HG03280 (cell line): ENCODE measurements at regions not wholly inside any gene's neighbourhood (a gene's known extent, or its start where the extent isn't known, plus 50 kb on each side); places are given as distances from the start of the nearest gene placed in this dataset.

ENCODE experiments used
- ATAC-seq: cut with Tn5 transposase; IDR thresholded peaks from one replicate; pipeline ENCODE4 v1.9.1; 2021; ENCODE audit warnings: mild to moderate bottlenecking, moderate library complexity; ENCODE audit not compliant: unreplicated experiment

DNA sequence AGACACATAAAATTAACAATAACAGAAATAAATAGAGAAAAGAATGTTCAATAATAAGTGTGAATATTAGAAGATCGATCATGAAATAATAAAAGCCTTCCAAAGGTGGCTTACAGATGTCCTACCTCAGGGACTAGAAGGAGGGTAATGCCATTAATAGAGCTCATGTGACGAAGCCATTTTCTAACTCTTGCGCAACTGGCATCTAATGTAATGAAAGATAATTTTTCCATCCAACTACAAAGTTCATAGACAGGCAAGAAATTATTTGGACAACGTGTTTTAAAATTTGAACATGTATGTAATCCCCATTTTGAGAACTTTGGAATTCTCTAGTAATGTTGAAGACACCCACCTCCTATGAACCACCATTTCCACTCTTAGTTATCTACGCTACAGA, 1394.3 kb upstream of the LRRTM3 start:
- no peak for ATAC-seq

- ATAC-seq = no peak
Observed at GRCh38 chr10:65534771-65535170, 1391.1 kb upstream of the LRRTM3 start.

DNA sequence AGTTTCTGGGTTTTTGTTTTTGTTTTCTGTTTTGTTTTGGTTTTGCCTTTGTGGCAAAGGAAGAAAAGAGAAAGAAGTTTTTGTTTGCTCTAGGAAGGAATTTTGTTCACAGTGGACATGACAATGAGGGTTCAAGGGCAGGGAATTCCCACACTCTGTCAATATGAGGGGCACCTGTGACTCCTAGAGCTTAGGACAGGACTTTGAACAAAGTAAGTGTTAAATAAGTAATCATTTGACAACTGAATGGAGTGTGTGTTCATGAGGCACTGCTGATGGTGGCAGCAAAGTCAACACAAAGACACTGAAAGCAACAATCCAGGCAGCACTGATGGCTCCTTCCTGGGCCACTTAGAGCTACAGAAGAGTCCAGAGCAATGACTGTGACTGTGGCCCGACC, 1381.1 kb upstream of the LRRTM3 start:
- ATAC-seq = no peak

DNA sequence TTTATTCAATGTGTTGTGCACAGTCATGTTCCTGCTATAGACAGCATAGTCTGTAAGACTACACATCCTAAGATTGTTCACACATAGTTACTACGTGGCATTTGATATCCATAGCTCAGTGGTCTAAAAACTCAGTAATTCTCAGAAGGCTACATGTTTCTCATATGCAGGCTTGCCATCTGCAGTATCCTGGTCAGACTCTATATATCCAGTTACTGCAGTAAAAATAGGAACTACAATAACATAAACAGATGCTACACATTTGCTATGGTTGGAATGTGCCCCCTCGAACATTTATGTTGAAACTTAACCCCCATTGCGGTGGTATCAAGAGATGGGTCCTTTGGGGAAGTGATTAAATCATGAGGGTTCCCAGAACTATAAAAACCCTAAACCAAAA, 1377.8 kb upstream of the LRRTM3 start:
- ATAC-seq = no peak

DNA sequence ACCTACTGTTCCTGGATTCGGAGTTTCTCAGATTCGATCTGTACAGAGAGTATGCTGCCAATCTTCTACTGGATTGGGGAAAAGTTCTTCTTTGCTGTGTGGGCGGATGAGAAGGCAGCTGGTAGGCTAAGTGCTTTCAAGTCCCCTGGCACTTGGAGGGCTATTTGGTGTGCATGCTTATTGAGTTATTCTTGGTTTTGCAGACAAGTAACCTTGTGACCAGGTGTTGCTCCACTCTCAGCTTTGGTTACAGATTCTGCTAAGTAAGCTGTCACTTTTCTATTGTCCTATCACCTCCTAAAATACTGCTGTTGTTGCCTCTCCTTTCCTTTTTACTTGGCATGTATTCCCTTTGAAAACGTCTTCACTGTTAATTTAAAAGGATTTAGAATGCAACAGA, 1375.1 kb upstream of the LRRTM3 start:
- no peak for ATAC-seq

DNA sequence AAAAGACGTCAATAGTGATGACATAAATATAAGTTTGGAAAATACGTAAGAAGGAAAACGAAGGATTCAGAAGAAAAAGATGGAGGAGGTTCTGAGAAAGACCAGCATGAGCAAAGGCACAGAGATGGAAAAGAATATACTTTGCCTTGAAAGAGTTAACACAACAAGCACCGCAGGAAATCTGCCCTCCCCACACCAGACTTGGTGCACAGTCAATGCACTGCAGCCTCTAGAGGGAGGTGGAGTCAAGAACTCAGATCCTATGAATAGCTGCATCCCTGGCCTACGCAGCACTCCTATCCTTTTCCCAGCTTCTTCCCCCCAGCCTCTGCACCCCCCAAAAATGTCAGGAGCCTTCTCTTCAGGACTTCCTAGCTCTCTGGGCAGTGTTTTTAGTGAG, 1370.6 kb upstream of the LRRTM3 start:
- ATAC-seq = no peak

DNA sequence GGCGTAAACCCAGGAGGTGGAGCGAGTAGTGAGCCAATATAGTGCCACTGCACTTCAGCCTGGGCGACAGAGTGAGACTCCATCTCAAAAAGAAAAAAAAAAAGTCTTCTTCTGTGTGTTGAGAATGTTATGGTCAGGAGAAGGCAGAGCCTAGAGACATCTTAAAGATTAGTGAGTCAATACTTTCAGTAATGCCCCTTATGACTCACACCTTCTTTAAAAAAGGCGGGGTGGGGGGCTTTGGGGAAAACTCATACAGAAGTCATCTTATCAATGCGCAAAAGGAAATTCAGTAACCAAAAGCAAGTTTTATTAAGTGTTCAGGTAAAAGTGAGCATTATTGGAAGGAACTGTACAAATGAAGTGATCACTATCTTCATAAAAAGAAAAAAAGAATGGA, 1369.8 kb upstream of the LRRTM3 start:
- no peak for ATAC-seq

DNA sequence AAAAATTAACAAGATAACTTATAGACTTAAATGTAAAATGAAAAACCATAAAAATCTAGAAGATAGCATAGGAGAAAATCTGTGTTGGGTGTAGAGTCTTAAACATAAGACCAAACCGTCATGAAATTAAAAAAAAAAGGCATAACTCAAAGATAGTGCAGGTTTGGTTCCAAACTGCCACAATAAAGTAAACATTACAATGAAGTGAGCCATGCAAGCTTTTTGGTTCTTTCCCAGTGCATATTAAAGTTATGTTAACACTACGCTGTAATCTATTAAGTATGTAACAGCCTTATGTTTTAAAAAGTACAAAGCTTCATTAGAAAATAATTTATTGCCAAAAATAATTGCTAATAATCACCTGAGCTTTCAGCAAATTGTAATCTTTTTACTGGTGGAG, 1366.5 kb upstream of the LRRTM3 start:
- ATAC-seq = no peak

DNA sequence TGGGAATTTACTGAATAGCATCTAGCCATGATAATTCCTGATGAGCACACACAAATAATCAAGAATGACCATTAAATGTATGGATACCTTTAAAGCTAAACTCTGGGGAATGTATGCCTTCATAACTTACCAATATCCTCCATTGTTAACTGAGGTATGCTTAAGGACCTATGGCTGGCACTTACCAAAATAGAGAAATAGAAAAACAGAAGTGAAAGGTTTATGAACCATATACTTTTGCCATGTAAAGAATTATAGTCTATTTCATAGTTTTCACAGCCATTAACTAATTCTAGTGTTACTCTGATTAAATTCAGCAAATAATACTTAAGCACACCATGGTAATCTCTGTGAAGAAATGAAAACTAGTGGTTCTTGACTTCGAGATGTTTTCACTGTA, 1360.6 kb upstream of the LRRTM3 start:
- ATAC-seq = no peak

DNA sequence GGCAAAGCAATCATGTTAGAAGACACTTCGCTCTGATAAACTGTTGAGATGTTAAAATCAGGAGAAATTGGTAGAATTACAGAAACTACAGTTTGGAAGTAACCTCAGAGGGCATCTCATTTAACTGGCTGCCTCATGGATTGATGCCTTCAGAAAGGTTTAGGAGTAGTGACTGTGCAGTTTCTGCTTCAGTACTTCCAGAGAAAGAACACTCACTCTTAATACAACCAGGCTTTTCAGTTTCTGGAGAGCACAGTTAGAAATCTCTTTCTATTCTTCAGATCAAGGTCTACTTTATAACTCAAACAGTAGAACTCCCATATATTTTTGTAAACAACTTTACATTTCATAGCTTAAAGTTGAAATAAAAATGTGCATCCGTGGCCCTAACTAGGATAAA, 1358.9 kb upstream of the LRRTM3 start:
- no peak for ATAC-seq

- no peak for ATAC-seq
Observed at GRCh38 chr10:65570143-65571010, 1355.5 kb upstream of the LRRTM3 start.

- ATAC-seq = no peak
Observed at GRCh38 chr10:65571011-65571570, 1354.7 kb upstream of the LRRTM3 start.

- no peak for ATAC-seq
Observed at GRCh38 chr10:65581426-65582026, 1344.3 kb upstream of the LRRTM3 start.

DNA sequence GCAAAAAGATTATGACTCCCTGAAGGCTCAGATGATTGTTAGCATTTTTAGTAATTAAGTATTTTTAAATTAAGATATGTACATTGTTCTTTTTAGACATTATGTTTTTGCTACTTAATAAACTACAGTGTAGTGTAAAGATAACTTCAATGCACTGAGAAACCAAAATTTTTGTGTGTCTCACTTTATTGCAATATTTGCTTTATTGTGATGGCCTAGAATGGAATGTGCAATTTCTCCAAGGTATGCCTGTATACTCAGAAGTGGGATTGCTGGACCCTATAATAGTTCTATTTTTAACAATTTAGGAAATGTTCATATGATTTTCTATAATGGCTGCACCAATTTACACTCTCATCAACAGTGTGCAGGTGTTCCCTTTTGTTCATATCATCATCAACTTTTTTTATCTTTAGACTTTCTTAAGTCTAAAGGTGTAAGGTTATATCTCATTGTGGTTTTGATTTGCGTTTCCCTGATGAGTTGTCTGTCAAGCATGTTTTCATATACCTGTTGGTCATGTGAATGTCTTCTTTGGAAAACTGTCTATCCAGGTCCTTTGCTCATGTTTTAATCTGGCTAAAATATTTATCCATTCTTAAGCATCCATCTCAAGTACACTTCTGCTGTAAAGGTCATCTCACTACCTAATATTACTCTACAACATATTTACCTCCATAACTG, 1323.5 kb upstream of the LRRTM3 start:
- no peak for ATAC-seq

DNA sequence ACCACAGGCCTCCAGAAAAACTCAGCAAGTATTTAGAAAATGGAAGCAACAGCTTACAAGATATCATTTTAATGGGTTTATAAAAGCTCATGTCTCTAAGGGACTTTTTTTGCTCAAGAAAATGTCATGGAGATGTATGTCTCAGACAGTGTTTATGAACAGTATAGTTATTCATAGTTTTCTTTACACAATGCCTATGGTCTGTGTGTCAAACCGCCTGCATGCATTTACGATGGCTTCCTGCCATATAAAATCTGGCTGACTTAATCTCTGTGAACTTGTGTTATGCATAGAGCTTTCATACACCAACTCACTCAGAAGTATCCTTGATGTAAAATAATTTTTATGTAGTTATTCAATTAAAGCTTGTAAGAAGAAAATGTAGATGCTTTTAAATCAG, 1314.2 kb upstream of the LRRTM3 start:
- no peak for ATAC-seq

GRCh38 chr10:65614956-65615565, 1310.8 kb upstream of the LRRTM3 start:
- ATAC-seq = no peak

DNA sequence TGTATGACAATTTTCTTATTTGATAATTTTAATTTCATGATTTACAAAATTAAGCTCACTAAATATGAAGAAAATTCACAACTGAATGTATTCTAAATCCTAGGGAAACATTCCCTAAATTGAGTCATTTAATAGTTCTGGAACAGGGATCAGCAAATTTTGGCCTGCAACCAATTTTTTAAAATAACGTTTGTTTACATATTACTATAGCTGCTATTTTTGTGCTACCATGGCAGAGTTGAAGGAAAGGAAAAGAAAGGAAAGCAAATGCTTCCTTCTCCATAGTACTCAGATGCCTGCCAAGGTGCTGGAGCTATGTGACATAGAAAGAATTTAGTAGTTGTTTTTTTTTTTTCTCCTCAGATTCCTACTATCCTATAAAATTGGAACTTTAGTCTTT, 1307.7 kb upstream of the LRRTM3 start:
- no peak for ATAC-seq

DNA sequence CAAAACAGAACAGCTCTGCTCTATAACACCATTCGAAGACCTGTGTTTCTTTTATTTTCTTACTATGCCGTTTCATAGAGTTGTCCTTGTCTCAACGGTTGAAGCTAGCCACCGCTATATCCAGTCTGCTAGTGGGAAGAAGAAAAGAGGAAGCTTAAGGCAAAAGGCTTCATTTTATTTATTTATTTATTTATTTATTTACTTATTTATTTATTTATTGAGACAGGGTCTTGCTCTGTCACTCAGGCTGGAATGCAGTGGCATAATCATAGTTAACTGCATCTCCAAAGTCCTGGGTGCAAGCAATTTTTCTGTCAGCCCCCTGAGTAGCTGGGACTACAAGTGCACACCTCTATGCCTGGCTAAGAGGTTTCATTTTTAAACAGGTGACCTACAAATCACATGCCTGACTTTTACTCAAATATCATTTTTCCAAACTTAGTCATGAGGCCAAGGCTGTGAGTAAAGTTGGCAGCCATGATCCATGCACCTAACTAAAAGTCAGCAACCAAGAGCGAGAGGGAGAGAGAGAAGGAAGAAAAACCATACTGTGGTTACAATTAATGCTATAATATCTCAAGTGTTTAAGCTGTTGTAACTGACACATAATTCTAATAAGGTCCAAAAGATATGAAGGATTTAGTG, 1305.3 kb upstream of the LRRTM3 start:
- ATAC-seq = no peak

- ATAC-seq = no peak
Observed at GRCh38 chr10:65622608-65623007, 1303.2 kb upstream of the LRRTM3 start.

- no peak for ATAC-seq
Observed at GRCh38 chr10:65628493-65629139, 1297.2 kb upstream of the LRRTM3 start.
